Progenitor cell of endocrine pancreas (in vitro differentiated cells): ENCODE measurements at regions not wholly inside any gene's neighbourhood (a gene's known extent, or its start where the extent isn't known, plus 50 kb on each side); places are given as distances from the start of the nearest gene placed in this dataset.

Experiments
- DNase-seq: peaks from one replicate; pipeline ENCODE4 v3.0.0; 2021; ENCODE audit warnings: low spot score; ENCODE audit not compliant: unreplicated experiment
- H3K27ac Mint-ChIP-seq: 2 replicates; pipeline ENCODE4 v1.8.0; 2021; ENCODE audit warnings: mild to moderate bottlenecking, moderate library complexity, mixed read lengths
- H3K27me3 Mint-ChIP-seq: 2 replicates; pipeline ENCODE4 v1.8.0; 2021; ENCODE audit warnings: mixed read lengths
- H3K36me3 Mint-ChIP-seq: 2 replicates; pipeline ENCODE4 v1.8.0; 2022; ENCODE audit warnings: mixed read lengths; ENCODE audit not compliant: insufficient read depth
- H3K4me1 Mint-ChIP-seq: 2 replicates; pipeline ENCODE4 v1.8.0; 2021; ENCODE audit warnings: low read depth, mixed read lengths
- H3K4me3 Mint-ChIP-seq: 2 replicates; pipeline ENCODE4 v1.8.0; 2021; ENCODE audit warnings: low read depth, mild to moderate bottlenecking, moderate library complexity, mixed read lengths
- H3K9me3 Mint-ChIP-seq: 2 replicates; pipeline ENCODE4 v1.8.0; 2021; ENCODE audit warnings: low read depth, mixed read lengths
- CTCF ChIP-seq: fragments of 200-600 bp; sonication (generic); IDR thresholded peaks from one replicate; pipeline ENCODE4 v1.5.0; 2021; ENCODE audit warnings: antibody characterized with exemption, mild to moderate bottlenecking; ENCODE audit not compliant: unreplicated experiment

DNA sequence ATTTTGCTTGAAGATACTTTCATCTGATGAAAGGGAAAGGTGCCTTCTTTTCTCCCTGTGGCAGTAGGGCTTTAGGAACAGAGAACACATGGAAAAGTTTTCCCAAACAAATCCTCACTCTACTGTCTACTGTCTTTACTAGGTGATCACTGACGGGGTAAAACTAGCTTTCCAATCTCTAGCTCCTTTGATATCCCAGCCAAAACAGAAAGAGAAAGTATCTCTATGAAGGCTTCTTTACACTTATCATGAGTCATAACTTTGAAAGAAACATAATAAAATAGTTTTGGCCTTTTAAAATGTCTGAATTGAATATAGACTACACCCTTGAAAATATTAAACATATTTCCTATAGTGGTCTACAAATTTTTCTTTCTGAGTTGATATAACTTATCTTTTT lies 214.5 kb downstream of the DSEL start:
- no peaks in the 10 kb centered on the region for H3K4me1 Mint-ChIP-seq
- no peak overlapping the region for H3K27ac Mint-ChIP-seq
- no peaks in the 10 kb centered on the region for H3K36me3 Mint-ChIP-seq
- H3K27me3 Mint-ChIP-seq: no peaks in the 10 kb centered on the region
- no peak for DNase-seq
- peaks cover 11% of the 10 kb centered on the region for H3K9me3 Mint-ChIP-seq
- H3K4me3 Mint-ChIP-seq: no peak overlapping the region
- no peak for TF ChIP-seq CTCF

- H3K4me3 Mint-ChIP-seq: no peak overlapping the region
- no peak overlapping the region for H3K27ac Mint-ChIP-seq
- peaks cover 11% of the 10 kb centered on the region for H3K9me3 Mint-ChIP-seq
- DNase-seq: no peak
- H3K27me3 Mint-ChIP-seq: no peaks in the 10 kb centered on the region
- no peak for TF ChIP-seq CTCF
- no peaks in the 10 kb centered on the region for H3K36me3 Mint-ChIP-seq
- no peaks in the 10 kb centered on the region for H3K4me1 Mint-ChIP-seq
Observed at GRCh38 chr18:67301592-67301991, 214.9 kb downstream of the DSEL start.

DNA sequence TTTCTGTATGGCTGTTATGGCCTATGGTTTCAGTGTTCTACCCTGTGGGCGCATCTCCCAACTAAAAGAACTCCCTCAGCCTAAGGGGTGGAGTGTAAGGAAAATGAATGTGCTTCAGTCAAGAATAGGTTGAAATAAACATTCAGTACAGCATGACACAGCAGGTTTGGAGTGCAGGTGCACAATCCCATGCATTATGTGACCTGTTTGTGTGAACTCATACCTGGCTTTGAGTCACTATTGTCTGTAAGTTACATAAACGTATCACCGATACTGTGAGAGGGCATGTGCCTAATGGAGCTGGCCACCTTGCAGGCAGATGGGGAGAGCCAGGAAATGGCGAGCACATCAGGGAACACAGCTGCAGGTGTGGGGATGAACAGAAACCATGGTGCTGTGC lies 216.0 kb downstream of the DSEL start:
- Mint-ChIP-seq H3K27me3 (no peaks in the 10 kb centered on the region), H3K4me1 (no peaks in the 10 kb centered on the region), H3K9me3 (peaks cover 15% of the 10 kb centered on the region), H3K27ac (no peak overlapping the region), H3K36me3 (no peaks in the 10 kb centered on the region), H3K4me3 (no peak overlapping the region)
- no peak for DNase-seq
- no peak for TF ChIP-seq CTCF

DNA sequence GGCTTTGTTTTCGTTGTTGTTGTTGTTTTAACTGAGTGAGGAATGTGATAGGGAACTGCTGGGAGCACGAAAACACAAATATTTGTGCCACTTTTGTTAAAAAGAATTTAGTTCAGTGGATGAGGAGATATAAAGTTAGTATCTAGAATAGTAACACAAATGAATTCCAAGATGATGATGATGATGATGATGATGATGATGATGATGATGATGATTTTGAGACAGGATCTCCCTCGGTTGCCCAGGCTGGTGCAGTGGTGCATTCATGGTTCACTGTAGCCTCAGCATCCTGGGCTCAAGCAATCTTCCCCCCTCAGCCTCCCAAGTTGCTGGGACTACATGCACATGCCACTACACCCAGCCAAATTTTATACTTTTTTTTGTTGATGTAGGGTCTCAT lies 223.7 kb downstream of the DSEL start:
- TF ChIP-seq CTCF: no peak
- no peaks in the 10 kb centered on the region for H3K4me1 Mint-ChIP-seq
- no peak overlapping the region for H3K27ac Mint-ChIP-seq
- no peaks in the 10 kb centered on the region for H3K36me3 Mint-ChIP-seq
- no peak for DNase-seq
- no peaks in the 10 kb centered on the region for H3K27me3 Mint-ChIP-seq
- H3K9me3 Mint-ChIP-seq: peaks cover 19% of the 10 kb centered on the region
- H3K4me3 Mint-ChIP-seq: no peak overlapping the region

DNA sequence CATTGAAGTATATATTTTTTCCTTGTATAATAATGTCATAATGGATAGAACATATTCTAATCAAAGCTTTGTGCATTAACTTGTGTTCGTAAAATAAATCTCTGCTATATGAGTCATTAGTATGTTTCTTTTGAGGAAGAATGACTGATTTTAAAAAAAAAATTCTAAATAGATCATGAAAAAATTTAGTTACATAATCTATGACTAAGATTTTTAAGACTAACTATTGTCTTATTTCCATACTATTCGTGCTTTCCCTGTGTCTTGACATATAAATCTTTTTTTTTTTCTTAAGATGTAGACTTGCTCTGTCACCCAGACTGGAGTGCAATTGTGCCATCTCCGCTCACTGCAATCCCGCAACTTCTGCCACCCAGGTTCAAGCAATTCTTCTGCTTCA lies 226.1 kb downstream of the DSEL start:
- Mint-ChIP-seq H3K4me3 (no peak overlapping the region), H3K9me3 (peaks cover 16% of the 10 kb centered on the region), H3K27me3 (peaks cover 5% of the 10 kb centered on the region), H3K36me3 (no peaks in the 10 kb centered on the region), H3K4me1 (peaks cover 2% of the 10 kb centered on the region), H3K27ac (no peak overlapping the region)
- no peak for TF ChIP-seq CTCF
- no peak for DNase-seq
